H9 (cell line): ENCODE measurements at regions not wholly inside any gene's neighbourhood (a gene's known extent, or its start where the extent isn't known, plus 50 kb on each side); places are given as distances from the start of the nearest gene placed in this dataset.
"Not testable (repeated sequence)": the region's sequence is repeated elsewhere in the genome, so short reads cannot be mapped to it uniquely, and the experiment has no call there.

Source experiments
- DNase-seq: peaks from one replicate; pipeline ENCODE4 v3.0.0-alpha.2; 2017
- H2AFZ ChIP-seq: one replicate; pipeline ENCODE4 v1.6.1; 2013; ENCODE audit warnings: mild to moderate bottlenecking, low read length, control low read depth, moderate library complexity
- H2AK5ac ChIP-seq: 2 replicates; pipeline ENCODE4 v1.6.1; 2013; ENCODE audit warnings: low read length, control low read depth, mixed read lengths; ENCODE audit not compliant: insufficient read length
- H2BK120ac ChIP-seq: one replicate; pipeline ENCODE4 v1.6.1; 2013; ENCODE audit warnings: low read depth, mild to moderate bottlenecking, low read length, control low read depth, inconsistent platforms; ENCODE audit not compliant: poor library complexity, severe bottlenecking
- H2BK12ac ChIP-seq: 2 replicates; pipeline ENCODE4 v1.6.1; 2013; ENCODE audit warnings: low read length, control low read depth, mixed read lengths, low read depth; ENCODE audit not compliant: insufficient read length
- H2BK15ac ChIP-seq: 2 replicates; pipeline ENCODE4 v1.6.1; 2013; ENCODE audit warnings: low read depth, low read length, control low read depth
- H2BK20ac ChIP-seq: one replicate; pipeline ENCODE4 v1.6.1; 2013; ENCODE audit warnings: low read depth, mild to moderate bottlenecking, low read length, control low read depth, inconsistent platforms; ENCODE audit not compliant: poor library complexity, severe bottlenecking
- H2BK5ac ChIP-seq: 2 replicates; pipeline ENCODE4 v1.6.1; 2013; ENCODE audit warnings: low read length, control low read depth, mixed read lengths; ENCODE audit not compliant: insufficient read length
- H3K14ac ChIP-seq: 2 replicates; pipeline ENCODE4 v1.6.1; 2013; ENCODE audit warnings: low read length, control low read depth; ENCODE audit not compliant: insufficient read depth
- H3K18ac ChIP-seq: 2 replicates; pipeline ENCODE4 v1.6.1; 2013; ENCODE audit warnings: low read depth, mild to moderate bottlenecking, mixed read lengths, low read length, control low read depth; ENCODE audit not compliant: insufficient read length
- H3K23ac ChIP-seq: 2 replicates; pipeline ENCODE4 v1.6.1; 2013; ENCODE audit warnings: low read length, control low read depth, mixed read lengths, low read depth; ENCODE audit not compliant: insufficient read length
- H3K23me2 ChIP-seq: 2 replicates; pipeline ENCODE4 v1.6.1; 2013; ENCODE audit warnings: low read depth, mild to moderate bottlenecking, mixed read lengths, low read length, control low read depth; ENCODE audit not compliant: insufficient read length, poor library complexity, severe bottlenecking
- H3K27ac ChIP-seq: 2 replicates; pipeline ENCODE4 v1.5.1; 2013; ENCODE audit warnings: low read length, control low read depth, mixed read lengths, low read depth; ENCODE audit not compliant: insufficient read length
- H3K27me3 ChIP-seq: 2 replicates; pipeline ENCODE4 v1.6.1; 2013; ENCODE audit warnings: low read length, control low read depth, inconsistent platforms; ENCODE audit not compliant: insufficient read depth
- H3K4ac ChIP-seq: 2 replicates; pipeline ENCODE4 v1.6.1; 2013; ENCODE audit warnings: low read depth, mild to moderate bottlenecking, control low read depth, inconsistent platforms, low read length, moderate library complexity
- H3K4me1 ChIP-seq: 2 replicates; pipeline ENCODE4 v1.6.1; 2013; ENCODE audit warnings: low read length, control low read depth, inconsistent platforms; ENCODE audit not compliant: insufficient read depth
- H3K4me2 ChIP-seq: 2 replicates; pipeline ENCODE4 v1.6.1; 2013; ENCODE audit warnings: low read length, control low read depth, mixed read lengths; ENCODE audit not compliant: insufficient read length, insufficient read depth
- H3K56ac ChIP-seq: 2 replicates; pipeline ENCODE4 v1.6.1; 2013; ENCODE audit warnings: low read depth, mild to moderate bottlenecking, mixed read lengths, low read length, control low read depth; ENCODE audit not compliant: insufficient read length
- H3K79me1 ChIP-seq: 2 replicates; pipeline ENCODE4 v1.6.1; 2013; ENCODE audit warnings: low read depth, mild to moderate bottlenecking, moderate library complexity, low read length, control low read depth, inconsistent platforms; ENCODE audit not compliant: insufficient read depth, poor library complexity, severe bottlenecking
- H3K79me2 ChIP-seq: 2 replicates; pipeline ENCODE4 v1.6.1; 2013; ENCODE audit warnings: low read length, control low read depth, inconsistent platforms; ENCODE audit not compliant: insufficient read depth
- H3K9ac ChIP-seq: 2 replicates; pipeline ENCODE4 v1.6.1; 2013; ENCODE audit warnings: low read length, control low read depth, mixed read lengths; ENCODE audit not compliant: insufficient read length; ENCODE audit errors: extremely low read depth
- H3K9me3 ChIP-seq: one replicate; pipeline ENCODE4 v1.6.1; 2013; ENCODE audit warnings: low read depth, low read length, inconsistent platforms; ENCODE audit not compliant: control insufficient read depth
- H3T11ph ChIP-seq: one replicate; pipeline ENCODE4 v1.6.1; 2013; ENCODE audit warnings: mild to moderate bottlenecking, low read length, control low read depth, inconsistent platforms
- H4K20me1 ChIP-seq: one replicate; pipeline ENCODE4 v1.6.1; 2013; ENCODE audit not compliant: control insufficient read depth, insufficient read length, insufficient read depth
- H4K5ac ChIP-seq: 2 replicates; pipeline ENCODE4 v1.6.1; 2013; ENCODE audit warnings: low read depth, mild to moderate bottlenecking, mixed read lengths, low read length, control low read depth; ENCODE audit not compliant: insufficient read length
- H4K8ac ChIP-seq: replicated peaks from 2 replicates; pipeline ENCODE4 v1.6.1; 2013; ENCODE audit warnings: low read length, control low read depth, mixed read lengths, low read depth; ENCODE audit not compliant: insufficient read length
- H4K91ac ChIP-seq: 2 replicates; pipeline ENCODE4 v1.6.1; 2013; ENCODE audit warnings: low read depth, mild to moderate bottlenecking, moderate library complexity, mixed read lengths, low read length, control low read depth; ENCODE audit not compliant: insufficient read length
- H3K27ac Mint-ChIP-seq, 3 experiments: 2 replicates in 2 of 3; 3 replicates in 1 of 3; pipeline ENCODE4 v1.8.0; 2020 to 2021; ENCODE audit warnings: mixed read lengths in 3 of 3, mild to moderate bottlenecking in 1 of 3, moderate library complexity in 1 of 3
- H3K27me3 Mint-ChIP-seq: 2 replicates; pipeline ENCODE4 v1.8.0; 2021; ENCODE audit warnings: low read depth, mild to moderate bottlenecking, moderate library complexity, mixed read lengths
- H3K36me3 Mint-ChIP-seq, 3 experiments: 2 replicates in 2 of 3; 3 replicates in 1 of 3; pipeline ENCODE4 v1.8.0; 2020 to 2021; ENCODE audit warnings: low read depth in 3 of 3, mixed read lengths in 3 of 3; ENCODE audit not compliant: insufficient read depth in 1 of 3
- H3K4me1 Mint-ChIP-seq, 2 experiments: 2 replicates each; pipeline ENCODE4 v1.8.0; 2020; ENCODE audit warnings: mixed read lengths in 2 of 2
- H3K4me3 Mint-ChIP-seq, 2 experiments: 2 replicates in 1 of 2; 3 replicates in 1 of 2; pipeline ENCODE4 v1.8.0; 2020 to 2021; ENCODE audit warnings: mild to moderate bottlenecking in 2 of 2, mixed read lengths in 2 of 2, moderate library complexity in 1 of 2
- H3K9me3 Mint-ChIP-seq, 2 experiments: 2 replicates in 1 of 2; 3 replicates in 1 of 2; pipeline ENCODE4 v1.8.0; 2020; ENCODE audit warnings: mild to moderate bottlenecking in 2 of 2, mixed read lengths in 2 of 2, moderate library complexity in 1 of 2
- WGBS: extraction: QIAGEN DNeasy Blood & Tissue Kit; methylation state at CpG from one replicate; pipeline ENCODE4 v1.1.7; 2013; ENCODE audit warnings: missing lambda C conversion rate, low lambda C conversion rate, mixed read lengths; ENCODE audit not compliant: insufficient read length; ENCODE audit errors: extremely low coverage; 5-methylcytosine and 5-hydroxymethylcytosine counted together
- TF ChIP-seq, protein P1 (sequence below): fragments of 200-600 bp; sonication (generic); conservative IDR thresholded peaks from 3 replicates; pipeline ENCODE4 v1.8.0; 2021; ENCODE audit warnings: antibody characterized with exemption, mild to moderate bottlenecking

DNA sequence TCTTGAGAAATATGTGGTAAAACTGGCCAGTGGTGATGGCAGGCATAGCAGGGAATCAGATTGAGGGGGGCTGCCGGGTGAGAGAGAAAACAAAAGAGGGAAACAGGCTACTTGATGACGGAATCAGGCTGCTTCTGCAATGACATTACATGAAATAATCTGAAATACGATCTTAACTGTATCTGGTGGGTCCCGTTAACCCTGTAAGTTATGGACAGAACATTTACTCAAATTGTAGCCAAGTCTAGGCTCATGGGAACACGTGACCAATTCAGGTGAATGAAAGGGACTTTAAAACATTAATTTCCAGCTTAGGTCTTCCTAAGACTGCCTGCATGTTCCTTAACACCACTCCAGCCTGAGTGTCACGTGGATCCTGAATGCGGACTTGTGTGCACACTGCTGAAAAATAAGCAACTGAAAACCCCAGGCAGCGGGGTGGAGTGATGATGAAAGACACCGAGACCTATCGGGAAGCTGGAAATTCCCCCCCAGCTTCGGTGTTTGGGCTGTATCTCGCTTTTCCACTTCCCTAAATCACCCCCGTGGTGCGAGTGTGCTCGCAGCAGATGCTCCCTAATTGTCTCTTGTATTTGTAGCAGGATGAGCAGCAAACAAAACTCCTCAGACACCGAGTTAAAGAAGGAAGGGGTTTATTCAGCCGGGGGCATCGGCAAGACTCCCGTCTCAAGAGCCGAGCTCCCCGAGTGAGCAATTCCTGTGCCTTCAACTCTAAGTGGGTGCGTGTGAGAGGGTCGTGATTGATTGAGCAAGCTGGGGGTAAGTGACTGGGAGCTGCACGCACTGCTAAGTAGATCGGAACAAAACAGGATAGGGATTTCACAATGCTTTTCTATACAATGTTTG lies 145.0 kb upstream of the GRK3 start:
- H4K91ac ChIP-seq, result no peak overlapping the region
- H4K5ac ChIP-seq, result no peak overlapping the region
- Mint-ChIP-seq H3K27me3 (peaks cover 83% of the 10 kb centered on the region), H3K27ac (no peak overlapping the region; a peak in 1 of 7 replicates), H3K36me3 (0 out of 7 replicates have a peak, but pooled peaks cover 0 to 2% (median 0%) of the 10 kb centered on the region in 3 experiments), H3K4me3 (peak overlapping the region; percentile 47 to 61), H3K4me1 (peaks cover 32 to 52% of the 10 kb centered on the region in 2 experiments), H3K9me3 (peaks cover 0 to 5% of the 10 kb centered on the region in 2 experiments; a peak in 3 of 5 replicates)
- H3K4me1 ChIP-seq, result peaks cover 3% of the 10 kb centered on the region; the same call in 1 of the 2 replicates
- H2BK5ac ChIP-seq, result no peak overlapping the region
- H2BK12ac ChIP-seq, result no peak overlapping the region
- no peaks in the 10 kb centered on the region for H3K79me2 ChIP-seq
- peak overlapping the region; percentile 13 for H3K9ac ChIP-seq
- H3K23me2 ChIP-seq, result no peaks in the 10 kb centered on the region
- H2BK20ac ChIP-seq, result no peak overlapping the region
- no peak overlapping the region for H4K8ac ChIP-seq
- TF ChIP-seq, protein P1, sequence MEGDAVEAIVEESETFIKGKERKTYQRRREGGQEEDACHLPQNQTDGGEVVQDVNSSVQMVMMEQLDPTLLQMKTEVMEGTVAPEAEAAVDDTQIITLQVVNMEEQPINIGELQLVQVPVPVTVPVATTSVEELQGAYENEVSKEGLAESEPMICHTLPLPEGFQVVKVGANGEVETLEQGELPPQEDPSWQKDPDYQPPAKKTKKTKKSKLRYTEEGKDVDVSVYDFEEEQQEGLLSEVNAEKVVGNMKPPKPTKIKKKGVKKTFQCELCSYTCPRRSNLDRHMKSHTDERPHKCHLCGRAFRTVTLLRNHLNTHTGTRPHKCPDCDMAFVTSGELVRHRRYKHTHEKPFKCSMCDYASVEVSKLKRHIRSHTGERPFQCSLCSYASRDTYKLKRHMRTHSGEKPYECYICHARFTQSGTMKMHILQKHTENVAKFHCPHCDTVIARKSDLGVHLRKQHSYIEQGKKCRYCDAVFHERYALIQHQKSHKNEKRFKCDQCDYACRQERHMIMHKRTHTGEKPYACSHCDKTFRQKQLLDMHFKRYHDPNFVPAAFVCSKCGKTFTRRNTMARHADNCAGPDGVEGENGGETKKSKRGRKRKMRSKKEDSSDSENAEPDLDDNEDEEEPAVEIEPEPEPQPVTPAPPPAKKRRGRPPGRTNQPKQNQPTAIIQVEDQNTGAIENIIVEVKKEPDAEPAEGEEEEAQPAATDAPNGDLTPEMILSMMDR, result no peak
- no CpG with 5 or more reads among the region's 25 CpGs for WGBS
- no peaks in the 10 kb centered on the region for H3K9me3 ChIP-seq
- H3K4me2 ChIP-seq, result peak overlapping the region; percentile 44
- no peaks in the 10 kb centered on the region for H4K20me1 ChIP-seq
- no peak overlapping the region for H3K56ac ChIP-seq
- no peak overlapping the region for H2BK120ac ChIP-seq
- no peak overlapping the region for H3K27ac ChIP-seq
- no peak overlapping the region for H3T11ph ChIP-seq
- H2AK5ac ChIP-seq, result no peak overlapping the region
- H3K27me3 ChIP-seq, result peaks cover 14% of the 10 kb centered on the region; the same call in 1 of the 2 replicates
- no peak for DNase-seq
- no peak overlapping the region for H2AFZ ChIP-seq
- no peaks in the 10 kb centered on the region for H3K79me1 ChIP-seq
- H3K18ac ChIP-seq, result no peak overlapping the region
- no peak overlapping the region for H3K14ac ChIP-seq
- no peak overlapping the region for H3K23ac ChIP-seq
- no peak overlapping the region for H3K4ac ChIP-seq
- H2BK15ac ChIP-seq, result no peak overlapping the region

DNA sequence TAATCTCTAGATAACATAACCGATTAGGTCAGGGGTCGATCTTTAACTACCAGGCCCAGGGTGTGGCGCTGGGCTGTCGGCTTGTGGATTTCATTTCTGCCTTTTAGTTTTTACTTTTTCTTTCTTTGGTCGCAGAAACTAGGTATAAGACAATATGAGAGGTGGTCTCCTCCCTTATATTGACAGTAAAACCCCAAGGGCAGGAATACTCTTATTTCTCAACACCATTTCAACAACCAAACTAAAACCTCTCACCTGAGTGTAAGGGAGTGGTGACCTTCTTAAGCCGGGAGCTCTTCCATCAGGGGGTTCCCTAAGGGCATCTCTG lies 144.4 kb upstream of the GRK3 start:
- H3K9ac ChIP-seq, H2BK20ac ChIP-seq, H2BK120ac ChIP-seq, H3K4ac ChIP-seq, H3K9me3 Mint-ChIP-seq, H4K91ac ChIP-seq, H3K18ac ChIP-seq, H3T11ph ChIP-seq, H3K4me1 ChIP-seq, H4K5ac ChIP-seq, H2AK5ac ChIP-seq, H3K27ac Mint-ChIP-seq, H3K27ac ChIP-seq, H3K56ac ChIP-seq, H3K36me3 Mint-ChIP-seq, H3K79me1 ChIP-seq, H3K9me3 ChIP-seq, DNase-seq, H3K14ac ChIP-seq, H2AFZ ChIP-seq, H2BK5ac ChIP-seq, H2BK12ac ChIP-seq, H4K20me1 ChIP-seq, H4K8ac ChIP-seq, H3K23ac ChIP-seq, H3K4me2 ChIP-seq, H3K23me2 ChIP-seq, H3K79me2 ChIP-seq, H2BK15ac ChIP-seq: not testable (repeated sequence)
- Mint-ChIP-seq H3K4me1 (peaks cover 32 to 50% of the 10 kb centered on the region in 2 experiments), H3K4me3 (peak overlapping the region; percentile 47 to 61), H3K27me3 (peaks cover 80% of the 10 kb centered on the region)
- H3K27me3 ChIP-seq, result peaks cover 14% of the 10 kb centered on the region; the same call in 1 of the 2 replicates
- WGBS, result no CpG with 5 or more reads among the region's 6 CpGs
